ENCODE measurements at regions not wholly inside any gene's neighbourhood (a gene's known extent, or its start where the extent isn't known, plus 50 kb on each side); places are given as distances from the start of the nearest gene placed in this dataset.

- Histone ChIP-seq H2AFZ (ENCODE audit: control insufficient read depth, low read depth, low read length) (no peak overlapping the region), H3K4me3 (no peak overlapping the region), H3K4me2 (ENCODE audit: control insufficient read depth, insufficient read depth) (no peak overlapping the region), H3K36me3 (ENCODE audit: control insufficient read depth in 2 of 2, insufficient read depth in 2 of 2, low read length in 1 of 2) (no peaks in the 10 kb centered on the region), H3K4me1 (ENCODE audit: control insufficient read depth, insufficient read depth, low read length) (no peaks in the 10 kb centered on the region), H3K27me3 (replicated peaks in 1 of 2; ENCODE audit: control insufficient read depth in 2 of 2, insufficient read depth in 2 of 2, low read length in 1 of 2) (no peaks in the 10 kb centered on the region), H3K27ac (ENCODE audit: control insufficient read depth, insufficient read depth) (no peak overlapping the region), H4K20me1 (ENCODE audit: control insufficient read depth, insufficient read depth) (no peaks in the 10 kb centered on the region), H3K79me2 (ENCODE audit: control insufficient read depth, insufficient read depth, low read length) (no peaks in the 10 kb centered on the region), H3K9me3 (replicated peaks; ENCODE audit: control insufficient read depth, insufficient read depth, low read length) (no peaks in the 10 kb centered on the region), H3K9ac (ENCODE audit: control insufficient read depth, insufficient read depth, low read length) (no peak overlapping the region)
- SMC1A ChIA-PET (ENCODE audit: uncharacterized antibody, unreplicated experiment) = interaction anchor here (1.4 to 1.9 kb wide), 2 partner anchors 9 to 315 kb away, joined by 3 to 14 read pairs; no protein-coding TSS in a partner anchor
- FAIRE-seq (no peak), ATAC-seq (no peak), DNase-seq (ENCODE audit: low read depth, low spot score) (no peak)
- intact Hi-C loops (cut with micrococcal nuclease; ENCODE audit: unreplicated experiment) (loop anchor here (10.0 kb wide), 1 partner anchor 514 kb away; no protein-coding TSS in a partner anchor), in situ Hi-C loops (cut with MboI) (loop anchor here (5.0 kb wide), 1 partner anchor 316 kb away; no protein-coding TSS in a partner anchor)
- POLR2A ChIA-PET = no interaction called here
- 15% methylated on average over 3 of the region's 3 CpGs for WGBS (ENCODE audit: insufficient coverage, insufficient replicate concordance, low lambda C conversion rate, missing lambda C conversion rate)
- no TSS peak for BruUV-seq (replicated peaks)
- RAD21 ChIA-PET (ENCODE audit: unreplicated experiment) = no interaction called here
- TF ChIP-seq SUPT20H (IDR thresholded peaks at IDR 0.05; ENCODE audit: borderline replicate concordance, control insufficient read depth, low read depth, low read length) (no peak), PAX8 (IDR thresholded peaks at IDR 0.05) (no peak), NR2C1 (IDR thresholded peaks at IDR 0.05) (no peak), RB1 (IDR thresholded peaks at IDR 0.05; ENCODE audit: borderline replicate concordance) (no peak), E2F4 (IDR thresholded peaks at IDR 0.05; ENCODE audit: low read depth, low read length) (no peak), POLR2AphosphoS2 (IDR thresholded peaks at IDR 0.05; ENCODE audit: low read depth, low read length) (no peak), TBL1XR1 (IDR thresholded peaks at IDR 0.05; ENCODE audit: low read depth, low read length) (no peak), STAT1 (conservative IDR thresholded peaks at IDR 0.05) (no peak), ZNF687 (IDR thresholded peaks at IDR 0.05) (no peak), RELA (IDR thresholded peaks at IDR 0.05; ENCODE audit: borderline replicate concordance, partially characterized antibody) (no peak), ZNF622 (IDR thresholded peaks at IDR 0.05) (no peak), CTCF (IDR thresholded peaks at IDR 0.05 in 2 of 3, conservative IDR thresholded peaks at IDR 0.05 in 1 of 3; ENCODE audit: control insufficient read depth in 2 of 3, extremely low read depth in 1 of 3, insufficient read depth in 1 of 3, low read depth in 3 of 3, low read length in 3 of 3) (no peak), NKRF (conservative IDR thresholded peaks at IDR 0.05) (no peak)
- CTCF ChIA-PET = interaction anchor here (1.7 to 5.6 kb wide), 2 partner anchors 9 to 314 kb away, joined by 7 to 64 read pairs; no protein-coding TSS in a partner anchor
Observed at GRCh38 chr10:120738658-120739057, 112.5 kb upstream of the WDR11 start.

Measured in GM12878 (cell line).